Aorta (tissue), 5 donors: ENCODE measurements at regions not wholly inside any gene's neighbourhood (a gene's known extent, or its start where the extent isn't known, plus 50 kb on each side); places are given as distances from the start of the nearest gene placed in this dataset.
"Not testable (repeated sequence)": the region's sequence is repeated elsewhere in the genome, so short reads cannot be mapped to it uniquely, and the experiment has no call there.

Source experiments
- ATAC-seq: fragments of 200-7000 bp; cut with Tn5 transposase; one replicate; pipeline ENCODE4 v1.9.1; 2022; ENCODE audit warnings: moderate library complexity; ENCODE audit not compliant: low FRiP score
- DNase-seq, 2 donors: peaks; one replicate each; pipeline ENCODE4 v3.0.0-alpha.2; 2020
- H3K27ac ChIP-seq, 2 donors: one replicate each; pipeline ENCODE4 v1.5.1; 2013; ENCODE audit warnings: low read length in 2 of 2, mild to moderate bottlenecking in 2 of 2, moderate library complexity in 2 of 2, control low read depth in 1 of 2, inconsistent platforms in 1 of 2, low read depth in 1 of 2
- H3K27me3 ChIP-seq, 2 donors: one replicate each; pipeline ENCODE4 v1.6.1; 2013; ENCODE audit warnings: control low read depth in 1 of 2, low read length in 1 of 2, mild to moderate bottlenecking in 1 of 2, moderate library complexity in 1 of 2; ENCODE audit not compliant: insufficient read depth in 2 of 2, control insufficient read depth in 1 of 2
- H3K36me3 ChIP-seq, 2 donors: one replicate each; pipeline ENCODE4 v1.6.1; 2013; ENCODE audit warnings: control low read depth in 1 of 2, low read length in 1 of 2, mild to moderate bottlenecking in 1 of 2; ENCODE audit not compliant: insufficient read depth in 2 of 2, control insufficient read depth in 1 of 2
- H3K4me1 ChIP-seq, 2 donors: one replicate each; pipeline ENCODE4 v1.6.1; 2013; ENCODE audit warnings: low read length in 2 of 2, control low read depth in 1 of 2, mild to moderate bottlenecking in 1 of 2, moderate library complexity in 1 of 2; ENCODE audit not compliant: insufficient read depth in 2 of 2, control insufficient read depth in 1 of 2
- H3K4me3 ChIP-seq, 2 donors: one replicate each; pipeline ENCODE4 v1.5.1; 2013; ENCODE audit warnings: low read length in 2 of 2, control low read depth in 1 of 2, mild to moderate bottlenecking in 1 of 2
- H3K9me3 ChIP-seq: one replicate; pipeline ENCODE4 v1.6.1; 2013; ENCODE audit warnings: mild to moderate bottlenecking, low read length; ENCODE audit not compliant: control insufficient read depth
- WGBS, 2 donors: extraction: QIAGEN DNeasy Blood & Tissue Kit; methylation state at CpG; one replicate each; pipeline ENCODE4 v1.1.7; 2013; 5-methylcytosine and 5-hydroxymethylcytosine counted together
- intact Hi-C, 2 donors: fragments of 100-400 bp; cut with DNase I; formaldehyde crosslinking; loops; one replicate each; pipeline versions ENCODE4 v1.14.2 to v1.15.0; 2022
- donor health status: healthy with polysubstance abuse.
- donor health status: Bipolar disorder and iron deficiency.
- donor health status: DM: no; HTN: no; CAD: no.
- donor health status: DM: no; HTN: no; CAD: no.
- donor health status: DM: yes; HTN: yes; CAD: no.

GRCh38 chr2:132256903-132257300, 95.2 kb upstream of the ANKRD30BL start:
- H3K4me1 ChIP-seq, H3K36me3 ChIP-seq, H3K27ac ChIP-seq, H3K4me3 ChIP-seq, DNase-seq, intact Hi-C loops, H3K27me3 ChIP-seq, H3K9me3 ChIP-seq, ATAC-seq: not testable (repeated sequence)
- 3 to 4% methylated on average over 33 to 34 of the region's 34 CpGs for WGBS, 2 donors

- H3K27ac ChIP-seq, H3K4me1 ChIP-seq, intact Hi-C loops, H3K9me3 ChIP-seq, H3K36me3 ChIP-seq, H3K27me3 ChIP-seq, ATAC-seq, H3K4me3 ChIP-seq: not testable (repeated sequence)
- peak in 1 of 2 donors; percentile 77 for DNase-seq
- WGBS, 2 donors: 6 to 7% methylated on average over 62 to 79 of the region's 79 CpGs
These were observed 95.8 kb upstream of the ANKRD30BL start for GRCh38 chr2:132257301-132258171.

- DNase-seq, H3K27me3 ChIP-seq, H3K9me3 ChIP-seq, H3K4me1 ChIP-seq, H3K27ac ChIP-seq, H3K4me3 ChIP-seq, H3K36me3 ChIP-seq, ATAC-seq, intact Hi-C loops: not testable (repeated sequence)
- WGBS, 2 donors: 91 to 94% methylated on average over 13 of the region's 13 CpGs
These were observed 97.5 kb upstream of the ANKRD30BL start for GRCh38 chr2:132259276-132259675.

- H3K4me1 ChIP-seq, intact Hi-C loops, H3K4me3 ChIP-seq, H3K9me3 ChIP-seq, ATAC-seq, DNase-seq, H3K27ac ChIP-seq, H3K36me3 ChIP-seq, H3K27me3 ChIP-seq: not testable (repeated sequence)
- WGBS, 2 donors: 89 to 92% methylated on average over 12 of the region's 12 CpGs
These were observed 103.8 kb upstream of the ANKRD30BL start for GRCh38 chr2:132265595-132265994.

GRCh38 chr2:132267105-132267497, 105.3 kb upstream of the ANKRD30BL start:
- H3K27ac ChIP-seq: no peak overlapping the region
- DNase-seq: no peak
- no peak overlapping the region for H3K4me3 ChIP-seq
- 82 to 92% methylated on average over 1 of the region's 1 CpG for whole genome bisulfite sequencing, 2 donors
- H3K27me3 ChIP-seq: no peaks in the 10 kb centered on the region
- no peak for ATAC-seq
- no peaks in the 10 kb centered on the region for H3K36me3 ChIP-seq
- H3K9me3 ChIP-seq: no peaks in the 10 kb centered on the region
- intact Hi-C loops: no loop called here
- H3K4me1 ChIP-seq: no peaks in the 10 kb centered on the region

GRCh38 chr2:132267498-132268283, 105.9 kb upstream of the ANKRD30BL start:
- ATAC-seq, H3K36me3 ChIP-seq, H3K9me3 ChIP-seq, H3K27me3 ChIP-seq, H3K27ac ChIP-seq, intact Hi-C loops, H3K4me1 ChIP-seq, DNase-seq: not testable (repeated sequence)
- WGBS, 2 donors: 18 to 19% methylated on average over 29 to 31 of the region's 31 CpGs
- H3K4me3 ChIP-seq: peak overlapping the region in 1 of 2 donors; percentile 6

- ATAC-seq, H3K27me3 ChIP-seq, H3K36me3 ChIP-seq, DNase-seq, H3K4me3 ChIP-seq, H3K27ac ChIP-seq, intact Hi-C loops, H3K9me3 ChIP-seq, H3K4me1 ChIP-seq: not testable (repeated sequence)
- 18% methylated on average over 20 of the region's 20 CpGs for WGBS, 2 donors
These were observed 106.7 kb upstream of the ANKRD30BL start for GRCh38 chr2:132268284-132268976.

- intact Hi-C loops: no loop called here
- Histone ChIP-seq H3K27me3 (no peaks in the 10 kb centered on the region), H3K4me1 (no peaks in the 10 kb centered on the region), H3K4me3 (no peak overlapping the region), H3K36me3 (no peaks in the 10 kb centered on the region), H3K9me3 (no peaks in the 10 kb centered on the region), H3K27ac (no peak overlapping the region)
- WGBS, 2 donors: 57 to 61% methylated on average over 19 of the region's 19 CpGs
- no peak for DNase-seq
- ATAC-seq: no peak
These were observed 107.3 kb upstream of the ANKRD30BL start for GRCh38 chr2:132268977-132269523.
